ENCODE measurements at regions not wholly inside any gene's neighbourhood (a gene's known extent, or its start where the extent isn't known, plus 50 kb on each side); places are given as distances from the start of the nearest gene placed in this dataset.

- Histone ChIP-seq H3F3A (ENCODE audit: insufficient read depth, low read length) (no peaks in the 10 kb centered on the region), H4K20me1 (ENCODE audit: insufficient read depth, low read length) (no peaks in the 10 kb centered on the region), H3K79me2 (ENCODE audit: low read length) (no peaks in the 10 kb centered on the region), H3K9me2 (replicated peaks; ENCODE audit: insufficient read depth, low read length) (no peaks in the 10 kb centered on the region), H3K9ac (ENCODE audit: low read length) (no peak overlapping the region), H3K4me3 (ENCODE audit: low read length) (no peak overlapping the region), H3K36me3 (replicated peaks; ENCODE audit: insufficient read depth, low read length) (no peaks in the 10 kb centered on the region), H2AFZ (ENCODE audit: low read length) (no peak overlapping the region), H3K4me1 (ENCODE audit: low read length) (no peaks in the 10 kb centered on the region), H3K27me3 (replicated peaks; ENCODE audit: insufficient read depth, low read length) (no peaks in the 10 kb centered on the region), H3K9me3 (replicated peaks; ENCODE audit: insufficient read depth, low read length) (no peaks in the 10 kb centered on the region), H3K27ac (ENCODE audit: low read length) (no peak overlapping the region), H3K4me2 (ENCODE audit: low read depth, low read length) (no peak overlapping the region)
- DNase-seq: no peak
- no peak for TF ChIP-seq CTCF (IDR thresholded peaks at IDR 0.05; ENCODE audit: low read length)
Observed at GRCh38 chr7:97680622-97681021, 51.3 kb upstream of the TAC1 start.

All from MM.1S (cell line).